ENCODE measurements at regions not wholly inside any gene's neighbourhood (a gene's known extent, or its start where the extent isn't known, plus 50 kb on each side); places are given as distances from the start of the nearest gene placed in this dataset.

DNA sequence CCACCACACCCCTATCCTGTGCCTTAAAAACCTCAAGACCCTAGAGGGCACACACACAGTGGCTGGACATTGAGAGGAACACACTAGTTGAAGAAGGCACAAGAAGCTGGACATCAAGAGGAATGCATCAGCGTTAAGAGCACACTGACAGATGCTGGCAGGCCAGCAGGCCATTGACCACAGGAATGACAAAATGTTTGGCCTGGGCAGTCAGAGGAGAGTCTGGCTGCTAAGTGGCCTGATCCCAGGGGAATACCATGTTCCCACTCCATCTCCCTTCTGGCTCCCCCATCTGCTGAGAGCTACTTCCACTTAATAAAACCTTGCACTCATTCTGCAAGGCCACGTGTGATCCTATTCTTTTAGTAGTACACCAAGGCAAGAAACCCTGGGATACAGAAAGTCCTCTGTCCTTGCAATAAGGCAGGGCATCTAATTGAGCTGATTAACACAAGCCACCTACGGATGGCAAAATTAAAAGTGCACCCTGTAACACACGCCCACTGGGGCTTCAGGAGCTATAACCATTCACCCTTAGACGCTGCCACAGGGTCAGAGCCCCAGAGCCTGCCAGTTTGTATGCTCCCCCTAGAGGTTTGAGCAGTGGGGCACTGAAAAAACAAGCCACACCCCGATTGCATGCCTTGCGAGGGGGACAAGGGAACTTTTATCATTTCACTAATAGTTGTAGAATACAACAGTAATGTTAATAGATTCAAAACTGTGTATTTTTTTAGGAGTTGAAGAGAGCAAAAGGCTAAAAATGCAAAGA, 1216.1 kb upstream of the NCAM2 start:
- TF ChIP-seq FOXM1 (IDR thresholded peaks at IDR 0.05; ENCODE audit: borderline replicate concordance, low read depth) (no peak), EP300 (IDR thresholded peaks at IDR 0.05; ENCODE audit: borderline replicate concordance) (no peak), TAF1 (IDR thresholded peaks at IDR 0.05; ENCODE audit: low read depth) (no peak), ZBTB7A (IDR thresholded peaks at IDR 0.05; ENCODE audit: low read depth) (no peak), NFIC (IDR thresholded peaks at IDR 0.05) (no peak), CREB1 (IDR thresholded peaks at IDR 0.05; ENCODE audit: low read depth) (no peak), YY1 (IDR thresholded peaks at IDR 0.05; ENCODE audit: low read depth) (no peak)
- TF ChIP-seq, protein P1, sequence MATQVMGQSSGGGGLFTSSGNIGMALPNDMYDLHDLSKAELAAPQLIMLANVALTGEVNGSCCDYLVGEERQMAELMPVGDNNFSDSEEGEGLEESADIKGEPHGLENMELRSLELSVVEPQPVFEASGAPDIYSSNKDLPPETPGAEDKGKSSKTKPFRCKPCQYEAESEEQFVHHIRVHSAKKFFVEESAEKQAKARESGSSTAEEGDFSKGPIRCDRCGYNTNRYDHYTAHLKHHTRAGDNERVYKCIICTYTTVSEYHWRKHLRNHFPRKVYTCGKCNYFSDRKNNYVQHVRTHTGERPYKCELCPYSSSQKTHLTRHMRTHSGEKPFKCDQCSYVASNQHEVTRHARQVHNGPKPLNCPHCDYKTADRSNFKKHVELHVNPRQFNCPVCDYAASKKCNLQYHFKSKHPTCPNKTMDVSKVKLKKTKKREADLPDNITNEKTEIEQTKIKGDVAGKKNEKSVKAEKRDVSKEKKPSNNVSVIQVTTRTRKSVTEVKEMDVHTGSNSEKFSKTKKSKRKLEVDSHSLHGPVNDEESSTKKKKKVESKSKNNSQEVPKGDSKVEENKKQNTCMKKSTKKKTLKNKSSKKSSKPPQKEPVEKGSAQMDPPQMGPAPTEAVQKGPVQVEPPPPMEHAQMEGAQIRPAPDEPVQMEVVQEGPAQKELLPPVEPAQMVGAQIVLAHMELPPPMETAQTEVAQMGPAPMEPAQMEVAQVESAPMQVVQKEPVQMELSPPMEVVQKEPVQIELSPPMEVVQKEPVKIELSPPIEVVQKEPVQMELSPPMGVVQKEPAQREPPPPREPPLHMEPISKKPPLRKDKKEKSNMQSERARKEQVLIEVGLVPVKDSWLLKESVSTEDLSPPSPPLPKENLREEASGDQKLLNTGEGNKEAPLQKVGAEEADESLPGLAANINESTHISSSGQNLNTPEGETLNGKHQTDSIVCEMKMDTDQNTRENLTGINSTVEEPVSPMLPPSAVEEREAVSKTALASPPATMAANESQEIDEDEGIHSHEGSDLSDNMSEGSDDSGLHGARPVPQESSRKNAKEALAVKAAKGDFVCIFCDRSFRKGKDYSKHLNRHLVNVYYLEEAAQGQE (IDR thresholded peaks at IDR 0.05; ENCODE audit: low read depth), result no peak
- TF ChIP-seq, protein P2, sequence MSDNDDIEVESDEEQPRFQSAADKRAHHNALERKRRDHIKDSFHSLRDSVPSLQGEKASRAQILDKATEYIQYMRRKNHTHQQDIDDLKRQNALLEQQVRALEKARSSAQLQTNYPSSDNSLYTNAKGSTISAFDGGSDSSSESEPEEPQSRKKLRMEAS (IDR thresholded peaks at IDR 0.05), result no peak
